GM23248 (cell line): ENCODE measurements at regions not wholly inside any gene's neighbourhood (a gene's known extent, or its start where the extent isn't known, plus 50 kb on each side); places are given as distances from the start of the nearest gene placed in this dataset.

Source experiments
- EZH2 ChIP-seq: fragments of 200-600 bp; sonication (generic); IDR thresholded peaks from 2 replicates; pipeline ENCODE4 v1.6.1; 2018; ENCODE audit warnings: antibody characterized with exemption, mild to moderate bottlenecking; ENCODE audit not compliant: insufficient read depth, poor library complexity, severe bottlenecking
- EZH2phosphoT487 ChIP-seq: fragments of 200-600 bp; sonication (generic); IDR thresholded peaks from 2 replicates; pipeline ENCODE4 v1.6.1; 2018; ENCODE audit warnings: antibody characterized with exemption, moderate library complexity, mild to moderate bottlenecking, low read depth; ENCODE audit not compliant: insufficient read depth

DNA sequence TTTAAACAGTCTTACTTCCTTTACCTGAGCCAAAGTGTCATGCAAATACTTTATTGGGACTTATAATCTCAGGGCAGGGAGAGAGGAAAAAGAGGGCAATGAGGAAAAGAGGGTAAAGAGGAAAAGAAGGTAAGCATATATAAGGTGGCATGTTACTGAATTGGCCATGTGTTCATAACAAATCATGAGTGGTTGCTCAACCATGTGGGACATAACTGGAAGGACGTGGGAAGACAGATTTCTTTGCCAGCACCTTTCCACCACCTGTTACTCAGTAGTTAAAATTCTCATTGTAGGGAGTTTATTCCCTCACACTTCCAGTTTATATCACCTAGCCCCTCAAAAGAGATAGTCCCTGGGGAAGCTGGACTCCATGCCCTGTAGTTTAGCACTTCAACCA is 54.7 kb upstream of the TPRG1 start:
- TF ChIP-seq EZH2phosphoT487 = no peak
- no peak for TF ChIP-seq EZH2
